Gastroesophageal sphincter (tissue), 3 donors: ENCODE measurements at regions not wholly inside any gene's neighbourhood (a gene's known extent, or its start where the extent isn't known, plus 50 kb on each side); places are given as distances from the start of the nearest gene placed in this dataset.

ENCODE experiments used
- CTCF ChIP-seq, 4 experiments: fragments of 200-600 bp in 2 of 4; fragments of 450-650 bp in 2 of 4; sonication (generic) in 1 of 4; IDR thresholded peaks; one replicate each; pipeline ENCODE4 v1.5.1; 2017 to 2019; ENCODE audit warnings: antibody characterized with exemption in 4 of 4, mild to moderate bottlenecking in 2 of 4, moderate library complexity in 2 of 4
- EP300 ChIP-seq: sonication (generic); formaldehyde crosslinking; IDR thresholded peaks from one replicate; pipeline ENCODE4 v1.6.1; 2017; ENCODE audit warnings: antibody characterized with exemption, mild to moderate bottlenecking
- POLR2A ChIP-seq, 2 donors: fragments of 450-650 bp; IDR thresholded peaks; one replicate each; pipeline ENCODE4 v1.6.1; 2017; ENCODE audit warnings: antibody characterized with exemption in 2 of 2, mild to moderate bottlenecking in 2 of 2, moderate library complexity in 1 of 2

- no peak for TF ChIP-seq POLR2A (IDR thresholded peaks at IDR 0.05)
- TF ChIP-seq CTCF (IDR thresholded peaks at IDR 0.05), result no peak
- no peak for TF ChIP-seq EP300
Observed at GRCh38 chr5:82922086-82922734, 155.0 kb downstream of the TMEM167A start.
